GM12891 (cell line): ENCODE measurements at regions not wholly inside any gene's neighbourhood (a gene's known extent, or its start where the extent isn't known, plus 50 kb on each side); places are given as distances from the start of the nearest gene placed in this dataset.

Experiments
- POLR2A ChIP-seq: IDR thresholded peaks from 2 replicates; pipeline ENCODE4 v1.6.1; 2011; ENCODE audit warnings: low read depth, low read length, control low read depth
- POLR2AphosphoS5 ChIP-seq: IDR thresholded peaks from 2 replicates; pipeline ENCODE4 v1.6.1; 2011; ENCODE audit warnings: low read depth, low read length, control low read depth
- POU2F2 ChIP-seq: IDR thresholded peaks from 2 replicates; pipeline ENCODE4 v1.6.1; 2011; ENCODE audit warnings: low read depth, mild to moderate bottlenecking, control low read depth, low read length, moderate library complexity
- TAF1 ChIP-seq: IDR thresholded peaks from 2 replicates; pipeline ENCODE4 v1.6.1; 2011; ENCODE audit warnings: low read depth, low read length, control low read depth

DNA sequence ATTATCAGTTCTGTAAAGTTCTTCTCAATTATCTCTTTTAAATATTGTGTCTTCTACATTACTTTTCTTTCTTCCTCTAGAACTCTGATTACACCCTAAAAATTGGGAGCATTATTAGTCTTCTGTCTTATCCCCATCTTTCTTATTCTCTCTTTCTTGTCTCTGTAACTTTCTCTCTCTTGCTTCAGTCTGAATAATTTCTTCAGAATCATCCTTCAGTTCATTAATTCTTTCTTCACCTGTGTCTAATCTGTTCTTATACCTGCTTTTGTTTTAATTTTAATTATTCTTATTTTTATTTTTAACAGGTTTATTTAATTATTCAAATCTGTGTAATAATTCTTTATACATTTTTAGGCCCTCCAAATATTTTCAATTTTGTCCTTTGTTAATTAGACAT lies 114.3 kb downstream of the GATA3 start:
- TF ChIP-seq TAF1 (no peak), POLR2A (no peak), POLR2AphosphoS5 (no peak), POU2F2 (no peak)
